H1 (cell line): ENCODE measurements at regions not wholly inside any gene's neighbourhood (a gene's known extent, or its start where the extent isn't known, plus 50 kb on each side); places are given as distances from the start of the nearest gene placed in this dataset.

Experiments
- CTCF ChIA-PET: fragments of 300-600 bp; sonication (Branson Sonifier 250); formaldehyde crosslinking; loops from one replicate; lab custom pipeline; 2021; ENCODE audit not compliant: partially characterized antibody; lab: Charles Lee
- POLR2A ChIA-PET: fragments of 300-600 bp; sonication (Branson Sonifier 250); formaldehyde crosslinking; loops from one replicate; lab custom pipeline; 2021; ENCODE audit warnings: inconsistent platforms; ENCODE audit not compliant: partially characterized antibody; lab: Charles Lee
- DNase-seq, 2 experiments: peaks; one replicate each; pipeline versions ENCODE4 v3.0.0 to v3.0.0-alpha.2; 2010 to 2022; ENCODE audit warnings: low spot score in 2 of 2, low read depth in 1 of 2, mixed read lengths in 1 of 2
- FAIRE-seq: peaks from 2 replicates; lab custom pipeline; 2011; peaks lifted over from hg19 to GRCh38; lab: Jason Lieb, UNC
- H2AFZ ChIP-seq: 2 replicates; pipeline ENCODE4 v1.8.1; 2012; ENCODE audit warnings: low read length, inconsistent platforms
- H2AK5ac ChIP-seq: 2 replicates; pipeline ENCODE4 v1.6.1; 2013; ENCODE audit warnings: low read depth, low read length
- H2BK120ac ChIP-seq: replicated peaks from 2 replicates; pipeline ENCODE3; 2013; ENCODE audit warnings: low read depth, low read length, inconsistent platforms
- H2BK12ac ChIP-seq: 2 replicates; pipeline ENCODE4 v1.6.1; 2013; ENCODE audit warnings: low read depth, low read length
- H2BK15ac ChIP-seq: 2 replicates; pipeline ENCODE4 v1.6.1; 2013; ENCODE audit warnings: low read length
- H2BK20ac ChIP-seq: 2 replicates; pipeline ENCODE4 v1.6.1; 2013; ENCODE audit warnings: low read length
- H2BK5ac ChIP-seq: 2 replicates; pipeline ENCODE4 v1.6.1; 2013; ENCODE audit warnings: low read depth, low read length
- H3K14ac ChIP-seq: 2 replicates; pipeline ENCODE4 v1.6.1; 2013; ENCODE audit warnings: inconsistent platforms; ENCODE audit not compliant: insufficient read length
- H3K18ac ChIP-seq: 2 replicates; pipeline ENCODE4 v1.6.1; 2013; ENCODE audit warnings: low read length; ENCODE audit errors: extremely low read depth
- H3K23ac ChIP-seq: 2 replicates; pipeline ENCODE4 v1.6.1; 2013; ENCODE audit warnings: inconsistent platforms; ENCODE audit not compliant: insufficient read length
- H3K23me2 ChIP-seq: 2 replicates; pipeline ENCODE4 v1.6.1; 2013; ENCODE audit warnings: low read depth, low read length
- H3K27ac ChIP-seq: 2 replicates; pipeline ENCODE4 v1.6.1; 2011; ENCODE audit warnings: low read depth, low read length, inconsistent platforms
- H3K27me3 ChIP-seq, 4 experiments: replicated peaks in 1 of 4; 1 replicate in 1 of 4; 2 replicates in 3 of 4; pipeline versions ENCODE4 v1.6.1 to v1.8.1; 2011 to 2013; ENCODE audit warnings: low read length in 3 of 4, mild to moderate bottlenecking in 3 of 4, inconsistent platforms in 2 of 4, mixed read lengths in 2 of 4, moderate library complexity in 1 of 4; ENCODE audit not compliant: control insufficient read depth in 3 of 4, insufficient read depth in 3 of 4; ENCODE audit errors: extremely low read depth in 1 of 4
- H3K36me3 ChIP-seq, 4 experiments: 2 replicates each; pipeline versions ENCODE4 v1.6.1 to v1.8.1; 2011 to 2013; ENCODE audit warnings: mild to moderate bottlenecking in 4 of 4, low read length in 3 of 4, moderate library complexity in 2 of 4, control low read depth in 1 of 4, inconsistent platforms in 1 of 4; ENCODE audit not compliant: insufficient read depth in 4 of 4, control insufficient read depth in 2 of 4
- H3K4ac ChIP-seq: replicated peaks from 2 replicates; pipeline ENCODE3; 2013; ENCODE audit warnings: low read length, low read depth, mixed read lengths, inconsistent platforms; ENCODE audit not compliant: insufficient read length
- H3K4me1 ChIP-seq, 4 experiments: replicated peaks in 1 of 4; 1 replicate in 1 of 4; 2 replicates in 3 of 4; pipeline versions ENCODE4 v1.6.1 to v1.8.1; 2011 to 2013; ENCODE audit warnings: low read length in 3 of 4, inconsistent platforms in 2 of 4, mixed read lengths in 1 of 4; ENCODE audit not compliant: insufficient read depth in 4 of 4, control insufficient read depth in 3 of 4
- H3K4me2 ChIP-seq, 2 experiments: 2 replicates each; pipeline versions ENCODE4 v1.6.1 to v1.8.1; 2011 to 2013; ENCODE audit warnings: low read depth in 2 of 2, low read length in 2 of 2, control low read depth in 1 of 2, inconsistent platforms in 1 of 2, mild to moderate bottlenecking in 1 of 2; ENCODE audit not compliant: insufficient read depth in 1 of 2
- H3K4me3 ChIP-seq, 4 experiments: fragments of 200-600, 300-600 bp in 1 of 4; sonication (generic), shearing (Covaris generic), sonication (Bioruptor Twin) in 1 of 4; 2 replicates each; pipeline versions ENCODE4 v1.5.1 to v1.8.1; 2011 to 2016; ENCODE audit warnings: low read length in 4 of 4, low read depth in 3 of 4, control low read depth in 2 of 4, inconsistent platforms in 2 of 4, mild to moderate bottlenecking in 2 of 4, mixed read lengths in 1 of 4, moderate library complexity in 1 of 4; ENCODE audit not compliant: insufficient read depth in 2 of 4; ENCODE audit errors: extremely low read depth in 1 of 4
- H3K56ac ChIP-seq: replicated peaks from 2 replicates; pipeline ENCODE3; 2013; ENCODE audit warnings: low read depth, mild to moderate bottlenecking, mixed read lengths, low read length, inconsistent platforms; ENCODE audit not compliant: insufficient read length
- H3K79me1 ChIP-seq: 2 replicates; pipeline ENCODE4 v1.6.1; 2013; ENCODE audit warnings: low read depth, low read length, control low read depth
- H3K79me2 ChIP-seq, 2 experiments: 2 replicates each; pipeline versions ENCODE4 v1.6.1 to v1.8.1; 2012 to 2013; ENCODE audit warnings: low read length in 2 of 2, mild to moderate bottlenecking in 2 of 2, inconsistent platforms in 1 of 2; ENCODE audit not compliant: insufficient read depth in 2 of 2, control insufficient read depth in 1 of 2
- H3K9ac ChIP-seq, 4 experiments: replicated peaks in 1 of 4; 1 replicate in 1 of 4; 2 replicates in 3 of 4; pipeline versions ENCODE4 v1.6.1 to v1.8.1; 2011 to 2013; ENCODE audit warnings: low read depth in 3 of 4, low read length in 3 of 4, control low read depth in 2 of 4, mild to moderate bottlenecking in 2 of 4, moderate library complexity in 2 of 4, inconsistent platforms in 1 of 4; ENCODE audit errors: extremely low read depth in 1 of 4
- H3K9me3 ChIP-seq, 2 experiments: 2 replicates each; pipeline versions ENCODE4 v1.6.1 to v1.8.1; 2012 to 2013; ENCODE audit warnings: mild to moderate bottlenecking in 2 of 2, moderate library complexity in 2 of 2, control low read depth in 1 of 2, inconsistent platforms in 1 of 2, low read depth in 1 of 2, low read length in 1 of 2, mixed read lengths in 1 of 2; ENCODE audit not compliant: insufficient read depth in 2 of 2
- H4K20me1 ChIP-seq, 2 experiments: replicated peaks in 1 of 2; 2 replicates each; pipeline versions ENCODE3 to v1.8.1; 2011 to 2013; ENCODE audit warnings: inconsistent platforms in 2 of 2, low read length in 2 of 2, mild to moderate bottlenecking in 1 of 2; ENCODE audit not compliant: insufficient read depth in 2 of 2, control insufficient read depth in 1 of 2
- H4K5ac ChIP-seq: 2 replicates; pipeline ENCODE4 v1.6.1; 2013; ENCODE audit warnings: low read length, low read depth, mixed read lengths, inconsistent platforms; ENCODE audit not compliant: insufficient read length
- H4K8ac ChIP-seq: 2 replicates; pipeline ENCODE4 v1.8.0; 2013; ENCODE audit warnings: mild to moderate bottlenecking, moderate library complexity, low read length, inconsistent platforms; ENCODE audit not compliant: insufficient read depth; ENCODE audit errors: extremely low read depth
- H4K91ac ChIP-seq: replicated peaks from 2 replicates; pipeline ENCODE3; 2013; ENCODE audit warnings: low read length, mixed read lengths, inconsistent platforms; ENCODE audit not compliant: insufficient read length
- CEBPB ChIP-seq: IDR thresholded peaks from 2 replicates; pipeline ENCODE4 v1.6.1; 2012; ENCODE audit warnings: low read depth, low read length
- EGR1 ChIP-seq: IDR thresholded peaks from 2 replicates; pipeline ENCODE4 v1.6.1; 2011; ENCODE audit warnings: low read depth, low read length, borderline replicate concordance
- WGBS, 2 experiments: shearing (Covaris generic) in 1 of 2; methylation state at CpG; one replicate each; pipeline versions ENCODE4 v1.1.6 to v1.1.7; 2013 to 2015; ENCODE audit warnings: low lambda C conversion rate in 2 of 2, mixed read lengths in 2 of 2, inconsistent platforms in 1 of 2, low coverage in 1 of 2, missing lambda C conversion rate in 1 of 2; ENCODE audit not compliant: insufficient replicate concordance in 2 of 2, insufficient coverage in 1 of 2, insufficient read length in 1 of 2; ENCODE audit errors: extremely low coverage in 1 of 2, missing lambda C conversion rate in 1 of 2; 5-methylcytosine and 5-hydroxymethylcytosine counted together

DNA sequence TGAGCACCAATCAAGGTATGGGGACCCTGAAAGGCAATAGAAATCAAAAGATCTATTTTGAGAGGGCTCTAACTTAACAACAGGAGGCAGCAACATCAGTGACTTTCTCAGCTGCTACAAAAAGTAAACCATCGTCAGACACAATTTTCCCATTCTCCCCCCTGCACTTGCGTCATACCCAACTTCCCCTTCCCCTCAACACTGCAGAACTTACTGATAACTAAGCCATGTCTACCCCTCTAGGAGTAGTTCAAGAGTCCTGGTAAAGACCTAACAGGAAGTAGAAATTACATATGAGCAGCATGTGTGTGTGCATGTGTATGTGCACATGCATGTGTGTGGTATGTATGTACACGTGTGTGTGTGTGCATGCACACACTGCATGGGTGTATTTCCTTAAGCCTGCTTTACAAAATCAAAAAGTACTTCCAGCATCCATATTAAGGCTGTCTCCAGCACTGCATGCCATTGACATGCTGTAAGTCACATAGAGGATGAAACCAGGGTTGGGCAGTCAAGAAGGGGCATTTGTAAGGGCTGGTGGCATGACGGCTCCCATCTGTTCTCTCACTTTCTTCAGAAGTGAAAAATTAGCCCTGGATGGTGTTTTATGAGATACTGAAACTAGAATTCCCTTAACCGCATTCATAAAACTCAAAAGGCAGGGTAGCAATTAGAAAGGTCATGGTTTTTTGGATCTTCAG, 460.1 kb upstream of the RUNX1 start:
- Histone ChIP-seq H3K79me1 (no peaks in the 10 kb centered on the region), H3K36me3 (no peaks in the 10 kb centered on the region), H3K4me2 (no peak overlapping the region), H4K8ac (no peak overlapping the region), H3K79me2 (no peaks in the 10 kb centered on the region), H3K4ac (no peak overlapping the region), H2BK5ac (no peak overlapping the region), H2AK5ac (no peak overlapping the region), H3K4me3 (no peak overlapping the region), H2BK15ac (no peak overlapping the region), H2BK20ac (no peak overlapping the region), H3K9me3 (no peaks in the 10 kb centered on the region), H3K9ac (no peak overlapping the region), H2AFZ (no peak overlapping the region), H3K27ac (no peak overlapping the region), H3K27me3 (no peaks in the 10 kb centered on the region), H3K4me1 (peaks cover 6 to 28% (median 15%) of the 10 kb centered on the region in 4 experiments), H4K91ac (no peak overlapping the region), H4K20me1 (no peaks in the 10 kb centered on the region), H3K18ac (no peak overlapping the region), H2BK120ac (no peak overlapping the region), H3K56ac (no peak overlapping the region), H3K23ac (no peak overlapping the region), H3K14ac (no peak overlapping the region), H2BK12ac (peak overlapping the region; percentile 40; the same call in 1 of the 2 replicates), H4K5ac (no peak overlapping the region), H3K23me2 (no peaks in the 10 kb centered on the region)
- ChIA-PET CTCF (interaction anchor here (1.0 to 2.0 kb wide), 5 partner anchors 11 to 458 kb away, joined by 3 to 6 read pairs (median 3); no protein-coding TSS in a partner anchor), POLR2A (no interaction called here)
- WGBS, 2 experiments = 80% methylated on average over 5 of the region's 5 CpGs; no CpG with 5 or more reads in 1 of the 2 experiments
- DNase-seq (no peak), FAIRE-seq (no peak)
- TF ChIP-seq CEBPB = peak; percentile 47; the same call in 1 of the 2 replicates
- no peak for TF ChIP-seq EGR1
